ENCODE measurements at regions not wholly inside any gene's neighbourhood (a gene's known extent, or its start where the extent isn't known, plus 50 kb on each side); places are given as distances from the start of the nearest gene placed in this dataset.

DNA sequence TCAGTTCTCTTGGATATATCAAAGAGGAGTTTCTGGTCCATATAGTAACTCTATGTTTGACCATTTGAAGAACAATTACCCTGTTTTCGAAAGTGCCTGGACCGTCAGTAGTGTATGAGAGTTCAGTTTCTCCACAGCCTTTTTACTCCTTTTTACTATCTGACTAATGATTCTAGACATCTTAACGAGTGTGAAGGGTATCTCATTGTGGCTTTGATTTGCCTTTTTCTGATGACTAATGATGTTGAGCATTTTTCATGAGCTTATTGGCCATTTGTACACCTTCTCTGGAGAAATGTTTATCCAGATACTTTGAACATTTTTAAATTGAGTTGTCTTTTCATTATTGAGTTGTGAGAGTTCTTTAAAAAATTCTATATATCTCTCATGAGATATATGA is 114.9 kb upstream of the ATXN1 start:
- Histone ChIP-seq H3K36me3 (ENCODE audit: control insufficient read depth, insufficient read depth, low read length) (no peaks in the 10 kb centered on the region), H3K27ac (ENCODE audit: low read depth, low read length) (no peak overlapping the region), H3K27me3 (ENCODE audit: control insufficient read depth, insufficient read depth, low read length) (no peaks in the 10 kb centered on the region), H3K9ac (ENCODE audit: low read length) (no peak overlapping the region), H3K4me3 (ENCODE audit: low read length) (no peak overlapping the region), H3K4me1 (ENCODE audit: control insufficient read depth, insufficient read depth, low read length) (no peaks in the 10 kb centered on the region)

- H3K4me3 ChIP-seq (ENCODE audit: low read length): no peak overlapping the region
- H3K27ac ChIP-seq (ENCODE audit: low read depth, low read length): no peak overlapping the region
- no peaks in the 10 kb centered on the region for H3K27me3 ChIP-seq (ENCODE audit: control insufficient read depth, insufficient read depth, low read length)
- no peaks in the 10 kb centered on the region for H3K4me1 ChIP-seq (ENCODE audit: control insufficient read depth, insufficient read depth, low read length)
- H3K9ac ChIP-seq (ENCODE audit: low read length): no peak overlapping the region
- H3K36me3 ChIP-seq (ENCODE audit: control insufficient read depth, insufficient read depth, low read length): no peaks in the 10 kb centered on the region
These were observed 112.4 kb upstream of the ATXN1 start for GRCh38 chr6:16873698-16874097.

GRCh38 chr6:16872543-16873235 is 111.4 kb upstream of the ATXN1 start:
- no peaks in the 10 kb centered on the region for H3K27me3 ChIP-seq (ENCODE audit: control insufficient read depth, insufficient read depth, low read length)
- no peaks in the 10 kb centered on the region for H3K4me1 ChIP-seq (ENCODE audit: control insufficient read depth, insufficient read depth, low read length)
- H3K36me3 ChIP-seq (ENCODE audit: control insufficient read depth, insufficient read depth, low read length): no peaks in the 10 kb centered on the region

GRCh38 chr6:16871047-16871446 is 109.8 kb upstream of the ATXN1 start:
- Histone ChIP-seq H3K9ac (ENCODE audit: low read length) (no peak overlapping the region), H3K27me3 (ENCODE audit: control insufficient read depth, insufficient read depth, low read length) (no peaks in the 10 kb centered on the region), H3K4me1 (ENCODE audit: control insufficient read depth, insufficient read depth, low read length) (no peaks in the 10 kb centered on the region), H3K36me3 (ENCODE audit: control insufficient read depth, insufficient read depth, low read length) (no peaks in the 10 kb centered on the region), H3K27ac (ENCODE audit: low read depth, low read length) (no peak overlapping the region), H3K4me3 (ENCODE audit: low read length) (no peak overlapping the region)

More at GRCh38 chr6:16872543-16873235, 111.4 kb upstream of the ATXN1 start:
- no peak overlapping the region for H3K27ac ChIP-seq (ENCODE audit: low read depth, low read length)
- H3K4me3 ChIP-seq (ENCODE audit: low read length): no peak overlapping the region
- H3K9ac ChIP-seq (ENCODE audit: low read length): no peak overlapping the region

GRCh38 chr6:16868968-16869367 is 107.7 kb upstream of the ATXN1 start:
- Histone ChIP-seq H3K36me3 (ENCODE audit: control insufficient read depth, insufficient read depth, low read length) (no peaks in the 10 kb centered on the region), H3K4me1 (ENCODE audit: control insufficient read depth, insufficient read depth, low read length) (no peaks in the 10 kb centered on the region), H3K27ac (ENCODE audit: low read depth, low read length) (no peak overlapping the region), H3K27me3 (ENCODE audit: control insufficient read depth, insufficient read depth, low read length) (no peaks in the 10 kb centered on the region), H3K9ac (ENCODE audit: low read length) (no peak overlapping the region), H3K4me3 (ENCODE audit: low read length) (no peak overlapping the region)

DNA sequence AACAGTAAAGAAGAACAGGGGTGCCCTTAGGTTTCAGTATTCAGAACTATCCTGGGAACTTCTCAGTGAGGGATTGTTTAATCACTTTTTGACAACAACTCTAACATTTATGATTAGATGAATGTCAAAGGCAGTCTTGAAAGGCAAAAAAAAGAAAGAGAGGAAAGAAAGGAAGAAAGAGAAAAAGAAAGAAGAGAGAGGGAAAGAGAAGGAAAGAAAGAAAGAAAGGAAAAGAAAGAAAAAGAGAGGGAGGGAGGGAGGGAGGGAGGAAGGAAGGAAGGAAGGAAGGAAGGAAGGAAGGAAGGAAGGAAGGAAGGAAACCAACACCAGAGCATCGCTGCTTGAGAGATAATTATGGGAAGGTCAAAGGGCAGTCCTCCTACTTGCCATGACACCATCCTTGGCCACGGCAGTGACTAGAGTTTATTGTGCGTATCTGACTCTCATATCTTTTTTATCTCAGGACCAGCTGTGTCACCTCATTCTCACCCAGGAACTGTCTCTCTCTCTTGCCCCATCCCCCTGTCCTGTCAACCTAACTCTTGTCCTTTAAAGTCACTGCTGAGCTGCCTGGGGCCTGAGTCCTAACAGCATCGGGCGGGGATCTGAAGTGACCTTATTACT is 96.8 kb upstream of the ATXN1 start:
- H3K36me3 ChIP-seq (ENCODE audit: control insufficient read depth, insufficient read depth, low read length): no peaks in the 10 kb centered on the region
- H3K9ac ChIP-seq (ENCODE audit: low read length): no peak overlapping the region
- no peak overlapping the region for H3K27ac ChIP-seq (ENCODE audit: low read depth, low read length)
- H3K4me3 ChIP-seq (ENCODE audit: low read length): no peak overlapping the region
- H3K4me1 ChIP-seq (ENCODE audit: control insufficient read depth, insufficient read depth, low read length): no peaks in the 10 kb centered on the region
- no peaks in the 10 kb centered on the region for H3K27me3 ChIP-seq (ENCODE audit: control insufficient read depth, insufficient read depth, low read length)

- no peaks in the 10 kb centered on the region for H3K27me3 ChIP-seq (ENCODE audit: control insufficient read depth, insufficient read depth, low read length)
- no peak overlapping the region for H3K27ac ChIP-seq (ENCODE audit: low read depth, low read length)
- H3K9ac ChIP-seq (ENCODE audit: low read length): no peak overlapping the region
- H3K4me1 ChIP-seq (ENCODE audit: control insufficient read depth, insufficient read depth, low read length): no peaks in the 10 kb centered on the region
- H3K4me3 ChIP-seq (ENCODE audit: low read length): no peak overlapping the region
- no peaks in the 10 kb centered on the region for H3K36me3 ChIP-seq (ENCODE audit: control insufficient read depth, insufficient read depth, low read length)
These were observed 94.2 kb upstream of the ATXN1 start for GRCh38 chr6:16855460-16855859.

DNA sequence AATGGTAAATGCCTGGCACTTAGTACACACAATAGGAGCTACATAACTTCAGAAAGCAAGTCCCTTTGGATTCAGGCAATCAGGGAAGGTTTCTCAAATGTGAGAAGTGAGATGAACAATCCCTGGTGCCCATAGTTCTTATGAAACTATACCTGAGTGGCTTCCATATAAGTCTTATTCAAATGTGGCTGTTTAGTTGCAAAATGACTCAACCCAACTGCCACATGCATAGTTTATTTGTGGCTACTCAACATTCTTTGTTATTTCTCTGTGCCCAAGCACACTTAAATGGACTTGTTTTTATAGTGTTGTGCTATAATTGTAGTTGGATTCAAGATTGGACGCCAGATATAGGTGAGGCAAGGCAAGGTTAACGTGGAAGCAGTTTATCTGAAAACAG is 93.7 kb upstream of the ATXN1 start:
- H3K9ac ChIP-seq (ENCODE audit: low read length): no peak overlapping the region
- no peaks in the 10 kb centered on the region for H3K36me3 ChIP-seq (ENCODE audit: control insufficient read depth, insufficient read depth, low read length)
- no peak overlapping the region for H3K27ac ChIP-seq (ENCODE audit: low read depth, low read length)
- H3K4me1 ChIP-seq (ENCODE audit: control insufficient read depth, insufficient read depth, low read length): no peaks in the 10 kb centered on the region
- no peaks in the 10 kb centered on the region for H3K27me3 ChIP-seq (ENCODE audit: control insufficient read depth, insufficient read depth, low read length)
- no peak overlapping the region for H3K4me3 ChIP-seq (ENCODE audit: low read length)

DNA sequence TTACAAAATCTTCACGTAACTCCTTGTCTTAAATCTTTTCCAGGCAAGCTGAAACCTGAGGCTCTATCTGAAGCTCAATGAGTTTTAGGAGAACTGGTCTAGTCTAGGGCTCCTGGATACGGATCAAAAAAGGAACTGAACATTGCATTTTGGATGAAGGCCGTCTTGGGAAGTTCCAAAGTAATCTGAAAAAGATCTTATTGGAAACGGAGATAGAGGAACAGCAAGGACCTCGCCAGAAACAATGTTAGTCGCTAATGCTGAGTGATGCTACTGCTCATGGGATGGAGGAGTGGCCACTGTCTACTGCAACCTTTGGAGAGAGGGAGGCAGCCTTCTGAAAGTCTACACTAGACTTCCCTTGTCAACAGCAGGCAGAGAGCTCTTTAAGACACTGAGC is 91.4 kb upstream of the ATXN1 start:
- H3K4me1 ChIP-seq (ENCODE audit: control insufficient read depth, insufficient read depth, low read length): no peaks in the 10 kb centered on the region
- H3K9ac ChIP-seq (ENCODE audit: low read length): no peak overlapping the region
- H3K27me3 ChIP-seq (ENCODE audit: control insufficient read depth, insufficient read depth, low read length): no peaks in the 10 kb centered on the region
- H3K4me3 ChIP-seq (ENCODE audit: low read length): no peak overlapping the region
- H3K27ac ChIP-seq (ENCODE audit: low read depth, low read length): no peak overlapping the region
- no peaks in the 10 kb centered on the region for H3K36me3 ChIP-seq (ENCODE audit: control insufficient read depth, insufficient read depth, low read length)

DNA sequence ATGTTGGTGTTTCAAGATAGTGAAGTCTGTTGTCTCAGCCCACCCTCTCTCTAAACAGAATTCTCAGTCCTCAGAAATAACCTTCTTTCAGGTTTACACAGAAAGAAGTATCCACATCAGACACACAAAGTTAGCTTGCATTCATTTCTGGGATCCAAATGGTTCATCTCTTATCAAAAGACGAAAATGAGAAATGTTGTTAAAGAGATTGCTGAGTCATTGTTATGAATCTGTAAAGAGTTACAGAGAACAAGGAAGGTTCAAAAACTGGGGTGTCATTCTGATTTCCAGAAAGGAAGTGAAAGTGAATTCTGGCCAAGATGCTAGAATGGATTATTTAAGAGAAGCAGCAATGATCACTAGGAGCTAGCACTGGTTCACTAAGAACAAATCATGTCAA is 90.5 kb upstream of the ATXN1 start:
- H3K27ac ChIP-seq (ENCODE audit: low read depth, low read length): no peak overlapping the region
- H3K4me3 ChIP-seq (ENCODE audit: low read length): no peak overlapping the region
- no peak overlapping the region for H3K9ac ChIP-seq (ENCODE audit: low read length)
- H3K27me3 ChIP-seq (ENCODE audit: control insufficient read depth, insufficient read depth, low read length): no peaks in the 10 kb centered on the region
- no peaks in the 10 kb centered on the region for H3K4me1 ChIP-seq (ENCODE audit: control insufficient read depth, insufficient read depth, low read length)
- H3K36me3 ChIP-seq (ENCODE audit: control insufficient read depth, insufficient read depth, low read length): no peaks in the 10 kb centered on the region

DNA sequence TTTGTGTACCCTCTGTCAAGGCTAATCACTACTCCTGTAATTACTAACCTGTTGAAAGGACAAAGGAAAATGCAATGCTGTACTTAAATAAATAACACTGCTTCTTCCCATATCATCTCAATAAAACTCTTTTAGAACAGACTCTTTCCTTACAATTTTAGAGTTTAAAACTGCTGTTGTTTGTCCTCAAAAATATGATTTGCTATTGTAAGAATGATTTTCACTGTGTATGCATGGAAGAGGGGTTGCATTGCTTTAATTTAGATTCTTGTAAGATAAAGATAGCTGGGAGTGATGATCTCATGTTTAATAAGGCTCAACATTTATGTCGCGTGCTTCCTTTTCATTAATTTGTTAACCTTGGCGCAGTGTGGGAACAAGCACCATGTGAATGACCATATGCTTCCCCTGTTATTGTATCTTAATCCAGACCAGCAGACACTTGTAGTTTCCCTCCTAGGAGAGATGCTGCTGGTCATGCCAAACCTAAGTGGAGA is 89.8 kb upstream of the ATXN1 start:
- no peak overlapping the region for H3K4me3 ChIP-seq (ENCODE audit: low read length)
- no peak overlapping the region for H3K9ac ChIP-seq (ENCODE audit: low read length)
- H3K36me3 ChIP-seq (ENCODE audit: control insufficient read depth, insufficient read depth, low read length): no peaks in the 10 kb centered on the region
- H3K27ac ChIP-seq (ENCODE audit: low read depth, low read length): no peak overlapping the region
- H3K4me1 ChIP-seq (ENCODE audit: control insufficient read depth, insufficient read depth, low read length): no peaks in the 10 kb centered on the region
- H3K27me3 ChIP-seq (ENCODE audit: control insufficient read depth, insufficient read depth, low read length): no peaks in the 10 kb centered on the region

GRCh38 chr6:16850681-16851026 is 89.4 kb upstream of the ATXN1 start:
- H3K4me3 ChIP-seq (ENCODE audit: low read length): no peak overlapping the region
- no peaks in the 10 kb centered on the region for H3K4me1 ChIP-seq (ENCODE audit: control insufficient read depth, insufficient read depth, low read length)
- H3K36me3 ChIP-seq (ENCODE audit: control insufficient read depth, insufficient read depth, low read length): no peaks in the 10 kb centered on the region
- no peak overlapping the region for H3K9ac ChIP-seq (ENCODE audit: low read length)
- no peaks in the 10 kb centered on the region for H3K27me3 ChIP-seq (ENCODE audit: control insufficient read depth, insufficient read depth, low read length)
- H3K27ac ChIP-seq (ENCODE audit: low read depth, low read length): no peak overlapping the region
